Activated T-helper 2 cell treated with anti-CD3 and anti-CD28 coated beads, Interferon-gamma antibody, Interleukin-2, Interleukin-4, amounts not matched to agents 10 μg/mL and 5 μg/mL and 100 μg/mL, durations not matched to agents 14 hours and 24 hours and 36 hours (primary cell): ENCODE measurements at regions not wholly inside any gene's neighbourhood (a gene's known extent, or its start where the extent isn't known, plus 50 kb on each side); places are given as distances from the start of the nearest gene placed in this dataset.
"Not testable (repeated sequence)": the region's sequence is repeated elsewhere in the genome, so short reads cannot be mapped to it uniquely, and the experiment has no call there.

Source experiments
- DNase-seq: peaks from one replicate; pipeline ENCODE4 v3.0.0; 2021; ENCODE audit warnings: low spot score
- H3K27ac Mint-ChIP-seq: one replicate; pipeline ENCODE4 v1.8.0; 2021; ENCODE audit warnings: mixed read lengths
- H3K27me3 Mint-ChIP-seq: one replicate; pipeline ENCODE4 v1.8.0; 2021; ENCODE audit warnings: low read depth, mixed read lengths
- H3K36me3 Mint-ChIP-seq: one replicate; pipeline ENCODE4 v1.8.0; 2021; ENCODE audit warnings: low read depth, mixed read lengths
- H3K4me1 Mint-ChIP-seq: one replicate; pipeline ENCODE4 v1.8.0; 2021; ENCODE audit warnings: low read depth, mixed read lengths
- H3K4me3 Mint-ChIP-seq: one replicate; pipeline ENCODE4 v1.8.0; 2021; ENCODE audit warnings: low read depth, mild to moderate bottlenecking, moderate library complexity, mixed read lengths
- H3K9me3 Mint-ChIP-seq: one replicate; pipeline ENCODE4 v1.8.0; 2021; ENCODE audit warnings: mixed read lengths
- intact Hi-C: fragments of 100-400 bp; cut with micrococcal nuclease; formaldehyde crosslinking; loops from one replicate; pipeline ENCODE4 v1.15.1; 2023

GRCh38 chr18:33836564-33836963, 258.5 kb downstream of the ASXL3 start:
- no peaks in the 10 kb centered on the region for H3K36me3 Mint-ChIP-seq
- H3K27me3 Mint-ChIP-seq = no peaks in the 10 kb centered on the region
- no peak overlapping the region for H3K27ac Mint-ChIP-seq
- no peak for DNase-seq
- peaks cover 16% of the 10 kb centered on the region for H3K9me3 Mint-ChIP-seq
- no peak overlapping the region for H3K4me3 Mint-ChIP-seq
- H3K4me1 Mint-ChIP-seq = no peaks in the 10 kb centered on the region
- intact Hi-C loops = no loop called here

GRCh38 chr18:33835419-33835818, 257.4 kb downstream of the ASXL3 start:
- DNase-seq = no peak
- no peaks in the 10 kb centered on the region for H3K36me3 Mint-ChIP-seq
- peaks cover 21% of the 10 kb centered on the region for H3K9me3 Mint-ChIP-seq
- H3K27ac Mint-ChIP-seq = no peak overlapping the region
- H3K4me1 Mint-ChIP-seq = no peaks in the 10 kb centered on the region
- H3K27me3 Mint-ChIP-seq = no peaks in the 10 kb centered on the region
- intact Hi-C loops = no loop called here
- no peak overlapping the region for H3K4me3 Mint-ChIP-seq

GRCh38 chr18:33833842-33834241, 255.8 kb downstream of the ASXL3 start:
- no peak for DNase-seq
- intact Hi-C loops = no loop called here
- Mint-ChIP-seq H3K27me3 (no peaks in the 10 kb centered on the region), H3K4me3 (no peak overlapping the region), H3K27ac (no peak overlapping the region), H3K4me1 (no peaks in the 10 kb centered on the region), H3K36me3 (no peaks in the 10 kb centered on the region), H3K9me3 (peaks cover 23% of the 10 kb centered on the region)

- Mint-ChIP-seq H3K4me3 (no peak overlapping the region), H3K36me3 (no peaks in the 10 kb centered on the region), H3K4me1 (no peaks in the 10 kb centered on the region), H3K27me3 (no peaks in the 10 kb centered on the region), H3K27ac (no peak overlapping the region), H3K9me3 (peaks cover 23% of the 10 kb centered on the region)
- DNase-seq = no peak
- intact Hi-C loops = no loop called here
These were observed 253.4 kb downstream of the ASXL3 start for GRCh38 chr18:33831424-33831823.

GRCh38 chr18:33830213-33830612, 252.2 kb downstream of the ASXL3 start:
- no peaks in the 10 kb centered on the region for H3K27me3 Mint-ChIP-seq
- no peak for DNase-seq
- no peak overlapping the region for H3K27ac Mint-ChIP-seq
- peaks cover 27% of the 10 kb centered on the region for H3K9me3 Mint-ChIP-seq
- H3K4me1 Mint-ChIP-seq = no peaks in the 10 kb centered on the region
- H3K36me3 Mint-ChIP-seq = no peaks in the 10 kb centered on the region
- H3K4me3 Mint-ChIP-seq = no peak overlapping the region
- intact Hi-C loops = no loop called here

GRCh38 chr18:33828949-33829348, 250.9 kb downstream of the ASXL3 start:
- Mint-ChIP-seq H3K9me3 (peaks cover 31% of the 10 kb centered on the region), H3K4me1 (no peaks in the 10 kb centered on the region), H3K36me3 (no peaks in the 10 kb centered on the region), H3K4me3 (no peak overlapping the region), H3K27me3 (no peaks in the 10 kb centered on the region), H3K27ac (no peak overlapping the region)
- DNase-seq = no peak
- intact Hi-C loops = no loop called here

GRCh38 chr18:33826151-33826550, 248.1 kb downstream of the ASXL3 start:
- DNase-seq = no peak
- intact Hi-C loops = no loop called here
- Mint-ChIP-seq H3K27me3 (no peaks in the 10 kb centered on the region), H3K9me3 (peaks cover 28% of the 10 kb centered on the region), H3K27ac (no peak overlapping the region), H3K4me1 (no peaks in the 10 kb centered on the region), H3K4me3 (no peak overlapping the region), H3K36me3 (no peaks in the 10 kb centered on the region)

- DNase-seq = no peak
- H3K36me3 Mint-ChIP-seq = no peaks in the 10 kb centered on the region
- intact Hi-C loops = no loop called here
- H3K4me3 Mint-ChIP-seq = no peak overlapping the region
- no peaks in the 10 kb centered on the region for H3K27me3 Mint-ChIP-seq
- H3K4me1 Mint-ChIP-seq = no peaks in the 10 kb centered on the region
- no peak overlapping the region for H3K27ac Mint-ChIP-seq
- peaks cover 25% of the 10 kb centered on the region for H3K9me3 Mint-ChIP-seq
These were observed 243.5 kb downstream of the ASXL3 start for GRCh38 chr18:33821503-33821902.

GRCh38 chr18:33820517-33821371, 242.7 kb downstream of the ASXL3 start:
- intact Hi-C loops = no loop called here
- Mint-ChIP-seq H3K4me3 (no peak overlapping the region), H3K36me3 (no peaks in the 10 kb centered on the region), H3K27ac (no peak overlapping the region), H3K9me3 (peaks cover 21% of the 10 kb centered on the region), H3K27me3 (no peaks in the 10 kb centered on the region), H3K4me1 (no peaks in the 10 kb centered on the region)
- no peak for DNase-seq

- DNase-seq, H3K27ac Mint-ChIP-seq, intact Hi-C loops, H3K27me3 Mint-ChIP-seq, H3K36me3 Mint-ChIP-seq, H3K4me3 Mint-ChIP-seq, H3K4me1 Mint-ChIP-seq: not testable (repeated sequence)
- H3K9me3 Mint-ChIP-seq = peaks cover 19% of the 10 kb centered on the region
These were observed 241.8 kb downstream of the ASXL3 start for GRCh38 chr18:33819692-33820343.

- no peak overlapping the region for H3K27ac Mint-ChIP-seq
- no peaks in the 10 kb centered on the region for H3K36me3 Mint-ChIP-seq
- no peaks in the 10 kb centered on the region for H3K27me3 Mint-ChIP-seq
- peaks cover 13% of the 10 kb centered on the region for H3K9me3 Mint-ChIP-seq
- intact Hi-C loops = no loop called here
- no peak overlapping the region for H3K4me3 Mint-ChIP-seq
- no peaks in the 10 kb centered on the region for H3K4me1 Mint-ChIP-seq
- DNase-seq = no peak
These were observed 240.1 kb downstream of the ASXL3 start for GRCh38 chr18:33818145-33818544.

- peaks cover 8% of the 10 kb centered on the region for H3K9me3 Mint-ChIP-seq
- no peak overlapping the region for H3K27ac Mint-ChIP-seq
- H3K4me1 Mint-ChIP-seq = no peaks in the 10 kb centered on the region
- intact Hi-C loops = no loop called here
- DNase-seq = no peak
- H3K4me3 Mint-ChIP-seq = no peak overlapping the region
- no peaks in the 10 kb centered on the region for H3K27me3 Mint-ChIP-seq
- no peaks in the 10 kb centered on the region for H3K36me3 Mint-ChIP-seq
These were observed 239.1 kb downstream of the ASXL3 start for GRCh38 chr18:33817096-33817495.

GRCh38 chr18:33814546-33814945, 236.5 kb downstream of the ASXL3 start:
- intact Hi-C loops = no loop called here
- peaks cover 5% of the 10 kb centered on the region for H3K9me3 Mint-ChIP-seq
- H3K27ac Mint-ChIP-seq = no peak overlapping the region
- no peak overlapping the region for H3K4me3 Mint-ChIP-seq
- H3K27me3 Mint-ChIP-seq = no peaks in the 10 kb centered on the region
- H3K4me1 Mint-ChIP-seq = no peaks in the 10 kb centered on the region
- DNase-seq = no peak
- H3K36me3 Mint-ChIP-seq = no peaks in the 10 kb centered on the region
